Panc1 (cell line): ENCODE measurements at regions not wholly inside any gene's neighbourhood (a gene's known extent, or its start where the extent isn't known, plus 50 kb on each side); places are given as distances from the start of the nearest gene placed in this dataset.

Experiments used
- POLR2AphosphoS5 ChIP-seq: IDR thresholded peaks from 2 replicates; pipeline ENCODE4 v1.6.1; 2012; ENCODE audit warnings: mild to moderate bottlenecking, low read depth, low read length, moderate library complexity
- TCF7L2 ChIP-seq: IDR thresholded peaks from 2 replicates; pipeline ENCODE4 v1.6.1; 2011; ENCODE audit warnings: mild to moderate bottlenecking, low read depth, low read length, inconsistent platforms
- TF ChIP-seq, protein P1 (sequence below): fragments of 450-650 bp; IDR thresholded peaks from 2 replicates; pipeline ENCODE4 v1.5.1; 2017; ENCODE audit warnings: mild to moderate bottlenecking
- TF ChIP-seq, protein P2 (sequence below), 2 experiments: IDR thresholded peaks; 2 replicates each; pipeline ENCODE4 v1.6.1; 2011 to 2012; ENCODE audit warnings: low read depth in 2 of 2, control low read depth in 1 of 2, low read length in 1 of 2, mild to moderate bottlenecking in 1 of 2, moderate library complexity in 1 of 2; ENCODE audit not compliant: insufficient read depth in 1 of 2

DNA sequence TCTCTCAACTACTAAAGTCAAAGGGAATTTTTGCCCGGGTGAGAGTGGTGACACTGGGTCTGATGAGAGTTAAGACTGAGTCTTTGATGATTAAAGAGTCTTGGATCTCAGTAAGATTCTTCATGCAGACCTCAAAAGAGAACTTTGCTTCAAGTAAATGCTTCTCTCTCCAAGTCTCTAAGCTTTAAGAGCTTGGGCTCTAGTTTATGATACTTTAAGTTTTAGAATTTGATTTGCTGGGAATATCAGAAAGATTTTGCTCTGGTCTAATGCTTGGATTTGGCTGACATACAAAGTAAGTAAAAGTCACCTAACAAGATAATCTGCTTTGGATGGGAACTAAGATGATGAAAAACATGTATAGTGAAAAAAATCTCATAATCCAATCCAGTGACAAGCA is 566.3 kb downstream of the MAT2B start:
- TF ChIP-seq, protein P1, sequence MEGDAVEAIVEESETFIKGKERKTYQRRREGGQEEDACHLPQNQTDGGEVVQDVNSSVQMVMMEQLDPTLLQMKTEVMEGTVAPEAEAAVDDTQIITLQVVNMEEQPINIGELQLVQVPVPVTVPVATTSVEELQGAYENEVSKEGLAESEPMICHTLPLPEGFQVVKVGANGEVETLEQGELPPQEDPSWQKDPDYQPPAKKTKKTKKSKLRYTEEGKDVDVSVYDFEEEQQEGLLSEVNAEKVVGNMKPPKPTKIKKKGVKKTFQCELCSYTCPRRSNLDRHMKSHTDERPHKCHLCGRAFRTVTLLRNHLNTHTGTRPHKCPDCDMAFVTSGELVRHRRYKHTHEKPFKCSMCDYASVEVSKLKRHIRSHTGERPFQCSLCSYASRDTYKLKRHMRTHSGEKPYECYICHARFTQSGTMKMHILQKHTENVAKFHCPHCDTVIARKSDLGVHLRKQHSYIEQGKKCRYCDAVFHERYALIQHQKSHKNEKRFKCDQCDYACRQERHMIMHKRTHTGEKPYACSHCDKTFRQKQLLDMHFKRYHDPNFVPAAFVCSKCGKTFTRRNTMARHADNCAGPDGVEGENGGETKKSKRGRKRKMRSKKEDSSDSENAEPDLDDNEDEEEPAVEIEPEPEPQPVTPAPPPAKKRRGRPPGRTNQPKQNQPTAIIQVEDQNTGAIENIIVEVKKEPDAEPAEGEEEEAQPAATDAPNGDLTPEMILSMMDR: no peak
- TF ChIP-seq TCF7L2: no peak
- TF ChIP-seq POLR2AphosphoS5: no peak
- TF ChIP-seq, protein P2, sequence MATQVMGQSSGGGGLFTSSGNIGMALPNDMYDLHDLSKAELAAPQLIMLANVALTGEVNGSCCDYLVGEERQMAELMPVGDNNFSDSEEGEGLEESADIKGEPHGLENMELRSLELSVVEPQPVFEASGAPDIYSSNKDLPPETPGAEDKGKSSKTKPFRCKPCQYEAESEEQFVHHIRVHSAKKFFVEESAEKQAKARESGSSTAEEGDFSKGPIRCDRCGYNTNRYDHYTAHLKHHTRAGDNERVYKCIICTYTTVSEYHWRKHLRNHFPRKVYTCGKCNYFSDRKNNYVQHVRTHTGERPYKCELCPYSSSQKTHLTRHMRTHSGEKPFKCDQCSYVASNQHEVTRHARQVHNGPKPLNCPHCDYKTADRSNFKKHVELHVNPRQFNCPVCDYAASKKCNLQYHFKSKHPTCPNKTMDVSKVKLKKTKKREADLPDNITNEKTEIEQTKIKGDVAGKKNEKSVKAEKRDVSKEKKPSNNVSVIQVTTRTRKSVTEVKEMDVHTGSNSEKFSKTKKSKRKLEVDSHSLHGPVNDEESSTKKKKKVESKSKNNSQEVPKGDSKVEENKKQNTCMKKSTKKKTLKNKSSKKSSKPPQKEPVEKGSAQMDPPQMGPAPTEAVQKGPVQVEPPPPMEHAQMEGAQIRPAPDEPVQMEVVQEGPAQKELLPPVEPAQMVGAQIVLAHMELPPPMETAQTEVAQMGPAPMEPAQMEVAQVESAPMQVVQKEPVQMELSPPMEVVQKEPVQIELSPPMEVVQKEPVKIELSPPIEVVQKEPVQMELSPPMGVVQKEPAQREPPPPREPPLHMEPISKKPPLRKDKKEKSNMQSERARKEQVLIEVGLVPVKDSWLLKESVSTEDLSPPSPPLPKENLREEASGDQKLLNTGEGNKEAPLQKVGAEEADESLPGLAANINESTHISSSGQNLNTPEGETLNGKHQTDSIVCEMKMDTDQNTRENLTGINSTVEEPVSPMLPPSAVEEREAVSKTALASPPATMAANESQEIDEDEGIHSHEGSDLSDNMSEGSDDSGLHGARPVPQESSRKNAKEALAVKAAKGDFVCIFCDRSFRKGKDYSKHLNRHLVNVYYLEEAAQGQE (IDR thresholded peaks at IDR 0.05; ENCODE audit: insufficient read depth in 1 of 2, low read depth in 2 of 2, low read length in 1 of 2): no peak
